ENCODE measurements at regions not wholly inside any gene's neighbourhood (a gene's known extent, or its start where the extent isn't known, plus 50 kb on each side); places are given as distances from the start of the nearest gene placed in this dataset.
"Not testable (repeated sequence)": the region's sequence is repeated elsewhere in the genome, so short reads cannot be mapped to it uniquely, and the experiment has no call there.

DNA sequence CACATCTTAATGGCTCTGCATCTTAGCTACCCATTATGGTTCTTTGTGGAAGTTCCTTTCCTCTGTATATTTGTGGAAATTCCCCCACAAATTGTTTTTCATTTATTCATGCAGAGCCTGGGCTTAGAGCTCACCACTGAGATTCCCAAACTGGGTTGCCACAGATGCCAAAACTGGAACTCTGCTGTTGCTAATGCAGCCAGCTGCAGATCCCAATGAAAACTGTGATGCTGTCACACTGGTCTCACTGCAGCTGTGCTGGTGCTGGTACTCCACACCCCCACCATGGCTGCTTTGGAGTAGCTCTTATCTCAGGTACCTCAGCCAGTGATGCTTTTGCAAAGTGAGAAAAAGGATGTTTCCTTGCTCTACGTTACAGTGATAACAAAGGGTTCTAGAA lies 87.7 kb downstream of the DCK start:
- no peak for DNase-seq (ENCODE audit: low read depth)
- H3K4me3 ChIP-seq (ENCODE audit: low read depth, low read length) = no peak overlapping the region
- TF ChIP-seq, protein P1, sequence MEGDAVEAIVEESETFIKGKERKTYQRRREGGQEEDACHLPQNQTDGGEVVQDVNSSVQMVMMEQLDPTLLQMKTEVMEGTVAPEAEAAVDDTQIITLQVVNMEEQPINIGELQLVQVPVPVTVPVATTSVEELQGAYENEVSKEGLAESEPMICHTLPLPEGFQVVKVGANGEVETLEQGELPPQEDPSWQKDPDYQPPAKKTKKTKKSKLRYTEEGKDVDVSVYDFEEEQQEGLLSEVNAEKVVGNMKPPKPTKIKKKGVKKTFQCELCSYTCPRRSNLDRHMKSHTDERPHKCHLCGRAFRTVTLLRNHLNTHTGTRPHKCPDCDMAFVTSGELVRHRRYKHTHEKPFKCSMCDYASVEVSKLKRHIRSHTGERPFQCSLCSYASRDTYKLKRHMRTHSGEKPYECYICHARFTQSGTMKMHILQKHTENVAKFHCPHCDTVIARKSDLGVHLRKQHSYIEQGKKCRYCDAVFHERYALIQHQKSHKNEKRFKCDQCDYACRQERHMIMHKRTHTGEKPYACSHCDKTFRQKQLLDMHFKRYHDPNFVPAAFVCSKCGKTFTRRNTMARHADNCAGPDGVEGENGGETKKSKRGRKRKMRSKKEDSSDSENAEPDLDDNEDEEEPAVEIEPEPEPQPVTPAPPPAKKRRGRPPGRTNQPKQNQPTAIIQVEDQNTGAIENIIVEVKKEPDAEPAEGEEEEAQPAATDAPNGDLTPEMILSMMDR (IDR thresholded peaks at IDR 0.05; ENCODE audit: low read depth, low read length, missing control alignments) = no peak

DNA sequence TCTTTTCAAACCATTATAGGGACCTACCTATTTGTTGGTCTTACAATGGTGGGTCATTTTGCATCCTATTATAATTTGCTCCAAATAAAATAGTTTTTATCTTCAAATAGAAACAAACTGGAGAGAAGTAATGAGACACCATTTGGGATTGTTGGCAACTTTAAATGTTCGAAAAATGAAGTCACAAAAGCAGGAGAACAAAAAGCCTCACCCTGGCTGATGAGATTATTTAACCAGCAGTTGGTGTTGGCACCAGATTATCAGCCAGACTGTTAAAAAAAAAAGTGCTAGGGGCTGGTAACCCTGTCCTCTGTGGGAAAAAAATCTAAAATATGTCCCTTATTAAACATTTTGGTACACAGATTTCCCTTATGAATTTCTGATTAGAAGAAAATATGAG lies 100.3 kb downstream of the DCK start:
- no peak overlapping the region for H3K4me3 ChIP-seq (ENCODE audit: low read depth, low read length)
- TF ChIP-seq, protein P1 (IDR thresholded peaks at IDR 0.05; ENCODE audit: low read depth, low read length, missing control alignments) = no peak
- no peak for DNase-seq (ENCODE audit: low read depth)

DNA sequence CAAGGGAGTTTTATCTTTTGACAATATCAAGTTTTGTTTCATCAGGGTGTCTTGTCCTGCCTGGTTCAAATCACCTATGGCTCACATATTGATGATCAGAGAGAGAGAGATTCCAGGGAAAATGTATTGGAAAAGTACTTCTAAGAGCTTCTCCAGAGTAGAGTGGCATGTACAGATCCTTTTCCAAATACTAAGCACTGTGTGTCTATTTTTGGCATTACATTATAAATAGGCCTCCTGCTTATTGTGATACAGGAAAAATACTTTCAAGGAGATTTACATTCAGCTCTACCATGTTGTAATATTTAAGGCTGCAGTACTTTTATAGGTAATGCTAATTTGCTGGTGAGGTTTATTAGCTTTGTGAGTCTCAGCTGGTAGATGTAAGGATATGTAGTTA lies 100.8 kb downstream of the DCK start:
- no peak for DNase-seq (ENCODE audit: low read depth)

DNA sequence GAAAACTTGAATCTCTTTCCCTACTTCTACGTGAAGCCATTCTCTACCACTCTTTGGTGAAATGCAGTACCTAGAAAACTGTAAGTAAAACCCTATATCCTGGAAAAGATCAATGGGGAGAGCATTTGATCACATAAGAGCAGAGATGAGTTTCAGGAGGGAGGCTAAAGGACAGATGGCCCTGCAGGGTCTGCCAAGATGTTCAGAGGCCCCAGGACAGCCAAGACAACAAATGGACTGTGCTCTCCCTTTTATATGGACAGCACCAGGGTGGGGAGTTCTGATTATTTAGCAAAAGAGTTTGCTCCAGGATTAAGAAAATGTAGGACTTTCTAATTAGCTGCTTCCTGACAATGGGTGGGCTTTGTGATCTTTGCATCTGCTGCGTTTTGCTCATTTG lies 101.7 kb downstream of the DCK start:
- DNase-seq (ENCODE audit: low read depth) = no peak
- TF ChIP-seq, protein P1 (IDR thresholded peaks at IDR 0.05; ENCODE audit: low read depth, low read length, missing control alignments) = no peak

More for the DNA sequence above, 100.8 kb downstream of the DCK start:
- TF ChIP-seq, protein P1 (IDR thresholded peaks at IDR 0.05; ENCODE audit: low read depth, low read length, missing control alignments) = no peak
- no peak overlapping the region for H3K4me3 ChIP-seq (ENCODE audit: low read depth, low read length)

DNA sequence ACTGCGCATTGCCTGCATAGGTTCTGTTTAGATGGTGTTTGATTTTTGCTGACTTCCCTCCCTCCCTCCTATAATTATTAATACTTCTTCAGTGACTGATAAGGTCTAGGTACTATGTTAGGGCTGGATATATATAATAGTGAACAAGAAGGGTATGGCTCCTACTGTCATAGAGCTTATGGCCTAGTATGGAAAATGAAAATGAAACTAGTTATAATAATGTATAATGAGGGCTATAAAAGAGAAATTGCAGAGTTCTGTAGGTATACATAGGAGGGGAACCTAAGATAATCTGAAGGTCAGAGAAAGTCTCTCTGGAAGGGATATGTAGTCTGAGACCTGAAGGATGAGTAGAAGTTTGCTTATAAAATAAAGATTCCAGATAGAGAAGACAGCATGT lies 102.1 kb downstream of the DCK start:
- TF ChIP-seq, protein P1 (IDR thresholded peaks at IDR 0.05; ENCODE audit: low read depth, low read length, missing control alignments) = no peak
- no peak overlapping the region for H3K4me3 ChIP-seq (ENCODE audit: low read depth, low read length)
- DNase-seq (ENCODE audit: low read depth) = no peak

More for the DNA sequence above, 101.7 kb downstream of the DCK start:
- H3K4me3 ChIP-seq (ENCODE audit: low read depth, low read length) = no peak overlapping the region

DNA sequence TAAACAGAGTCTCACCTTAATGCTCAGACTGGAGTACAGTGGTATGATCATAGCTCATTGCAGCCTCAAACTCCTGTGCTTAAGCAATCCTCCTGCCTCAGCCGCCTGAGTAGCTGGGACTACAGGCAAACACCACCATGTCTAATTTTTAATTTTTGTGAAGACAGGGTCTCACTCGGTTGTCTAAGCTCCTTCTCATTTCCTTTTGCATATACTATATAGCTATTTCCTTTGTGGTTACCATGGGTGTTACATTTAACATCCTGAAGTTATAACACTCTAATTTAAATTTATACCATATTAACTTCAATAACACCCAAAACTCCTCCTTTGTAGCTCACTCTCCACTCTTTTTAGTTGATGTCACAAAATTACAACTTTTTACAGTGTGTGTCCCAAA lies 114.3 kb downstream of the DCK start:
- no peak overlapping the region for H3K4me3 ChIP-seq (ENCODE audit: low read depth, low read length)
- DNase-seq (ENCODE audit: low read depth) = no peak
- TF ChIP-seq, protein P1 (IDR thresholded peaks at IDR 0.05; ENCODE audit: low read depth, low read length, missing control alignments) = no peak

DNA sequence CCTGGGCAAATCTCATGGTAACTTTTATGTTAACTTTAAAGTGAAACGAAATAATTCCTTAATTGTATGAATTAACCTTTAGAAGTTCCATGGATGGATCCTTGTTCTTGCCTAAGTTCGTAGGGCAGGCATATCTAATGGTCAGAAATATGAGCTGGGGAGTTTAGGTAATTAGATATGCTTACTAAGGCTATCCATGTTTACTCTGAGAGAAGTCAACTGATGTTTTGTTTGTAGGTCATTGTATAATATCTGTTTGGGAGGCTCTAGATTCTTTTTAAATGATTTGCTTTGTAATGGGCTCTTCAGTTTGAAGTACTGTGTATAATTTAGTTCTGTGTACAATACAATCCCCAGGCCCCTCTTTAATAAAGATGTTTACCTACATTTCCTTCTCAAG lies 117.0 kb downstream of the DCK start:
- H3K4me3 ChIP-seq (ENCODE audit: low read depth, low read length) = no peak overlapping the region
- DNase-seq (ENCODE audit: low read depth) = no peak
- TF ChIP-seq, protein P1 (IDR thresholded peaks at IDR 0.05; ENCODE audit: low read depth, low read length, missing control alignments) = no peak

DNA sequence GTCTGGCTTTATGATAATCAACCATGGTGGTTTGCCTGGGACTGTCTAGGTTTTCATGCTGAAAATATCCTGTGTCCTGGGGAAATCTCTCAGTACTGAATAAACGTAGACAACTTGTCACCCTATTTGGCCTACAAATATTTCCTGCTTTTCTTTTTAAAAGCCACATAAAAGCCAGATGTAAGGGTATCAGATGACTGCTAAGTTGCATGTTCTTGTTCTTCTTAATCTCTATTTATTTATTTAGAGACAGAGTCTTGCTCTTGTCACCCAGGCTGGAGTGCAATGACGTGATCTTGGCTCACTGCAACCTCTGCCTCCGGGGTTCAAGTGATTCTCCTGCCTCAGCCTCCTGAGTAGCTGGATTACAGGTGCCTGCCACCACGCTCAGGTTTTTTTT lies 117.7 kb downstream of the DCK start:
- not testable (repeated sequence) for H3K4me3 ChIP-seq (ENCODE audit: low read depth, low read length); DNase-seq (ENCODE audit: low read depth)

Measured in GM12864 (cell line).